ENCODE measurements at regions not wholly inside any gene's neighbourhood (a gene's known extent, or its start where the extent isn't known, plus 50 kb on each side); places are given as distances from the start of the nearest gene placed in this dataset.

DNA sequence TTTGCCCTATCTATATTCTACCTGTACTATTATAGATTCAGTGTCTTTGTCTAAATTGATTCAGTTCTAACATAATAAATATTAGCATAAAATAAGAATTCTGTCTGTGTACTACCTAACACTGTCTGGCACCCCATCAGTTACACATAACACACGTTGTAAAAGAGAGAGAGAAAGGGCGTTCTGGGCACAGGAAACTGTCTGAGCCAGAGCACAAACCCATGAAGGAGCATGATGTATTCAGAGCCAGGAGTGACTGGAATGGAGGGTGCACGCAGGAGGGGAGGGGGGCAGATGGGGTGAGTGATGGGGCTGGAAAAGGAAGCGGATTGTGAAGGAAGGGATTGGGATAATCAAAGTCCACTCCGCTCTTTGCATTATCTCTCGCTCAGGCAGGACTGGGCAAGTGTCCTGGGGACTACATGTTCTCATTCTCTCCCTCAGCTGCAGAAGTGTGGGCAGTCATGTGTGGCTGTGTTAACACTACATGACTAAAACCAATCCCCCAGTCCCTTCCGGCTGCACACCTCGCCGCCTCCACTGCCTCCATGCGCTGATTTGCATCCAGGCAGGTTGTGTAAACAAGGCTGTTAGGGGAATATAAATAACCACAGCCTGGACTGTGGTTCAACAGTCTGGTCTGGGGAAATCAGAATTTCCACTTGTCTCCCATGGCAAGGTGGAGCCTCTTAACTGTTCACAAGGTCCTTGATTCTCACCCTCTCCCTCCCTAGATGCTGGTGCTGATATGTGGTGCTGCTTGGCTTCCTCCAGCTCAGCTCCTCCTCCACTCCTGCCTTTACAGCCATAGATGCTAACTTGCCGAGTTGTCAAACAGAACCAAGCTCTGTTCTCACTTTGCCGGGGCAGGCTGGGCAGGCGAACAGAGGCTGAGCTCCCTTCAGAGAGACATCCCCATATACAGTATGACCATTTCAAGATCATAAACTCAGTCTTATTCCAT, 367.5 kb upstream of the BRINP1 start:
- H3K14ac ChIP-seq (ENCODE audit: low read length) = no peak overlapping the region
- H4K91ac ChIP-seq (ENCODE audit: low read depth, low read length, poor library complexity) = no peak overlapping the region
- H3K23ac ChIP-seq (ENCODE audit: low read depth, low read length, poor library complexity) = no peak overlapping the region
- H3K9me3 ChIP-seq (replicated peaks in 1 of 2; ENCODE audit: control insufficient read depth in 2 of 2, insufficient read depth in 1 of 2, low read depth in 1 of 2, low read length in 2 of 2) = no peaks in the 10 kb centered on the region
- no peak for DNase-seq (ENCODE audit: low spot score)
- no peaks in the 10 kb centered on the region for H3K4me1 ChIP-seq (ENCODE audit: control insufficient read depth in 2 of 2, insufficient read depth in 1 of 2, low read depth in 1 of 2, low read length in 2 of 2)
- peak overlapping the region; percentile 4 for H2BK15ac ChIP-seq (ENCODE audit: low read length)
- H2AK5ac ChIP-seq (ENCODE audit: low read depth, low read length) = no peak overlapping the region
- no peak overlapping the region for H2BK5ac ChIP-seq (ENCODE audit: low read length)
- H3K27me3 ChIP-seq (ENCODE audit: control insufficient read depth in 3 of 3, insufficient read depth in 3 of 3, low read depth in 1 of 3, low read length in 3 of 3) = peaks cover 0 to 1% (median 0%) of the 10 kb centered on the region in 3 experiments
- H3K4me2 ChIP-seq (ENCODE audit: insufficient read depth, low read length, poor library complexity, severe bottlenecking) = no peak overlapping the region
- H3K4ac ChIP-seq (ENCODE audit: low read length) = no peak overlapping the region
- no peak overlapping the region for H2AFZ ChIP-seq (ENCODE audit: low read length)
- no peak overlapping the region for H3K4me3 ChIP-seq (ENCODE audit: low read length in 2 of 2)
- no peak overlapping the region for H3K18ac ChIP-seq (ENCODE audit: low read length)
- no peak overlapping the region for H4K8ac ChIP-seq (ENCODE audit: low read depth, low read length)
- no peak overlapping the region for H3K9ac ChIP-seq (ENCODE audit: low read depth, low read length, poor library complexity)
- no CpG with 5 or more reads among the region's 13 CpGs for WGBS, 2 donors (ENCODE audit: extremely low coverage in 2 of 2, insufficient read length in 2 of 2, insufficient replicate concordance in 1 of 2)
- no peaks in the 10 kb centered on the region for H3K36me3 ChIP-seq (replicated peaks in 1 of 2; ENCODE audit: control insufficient read depth in 2 of 2, insufficient read depth in 2 of 2, low read length in 2 of 2)
- no peaks in the 10 kb centered on the region for H3K79me1 ChIP-seq (ENCODE audit: low read depth, low read length)
- no peak overlapping the region for H3K27ac ChIP-seq (replicated peaks; ENCODE audit: low read length)
- no peak overlapping the region for H2BK120ac ChIP-seq (ENCODE audit: low read depth, low read length)
- H2BK12ac ChIP-seq (ENCODE audit: low read length) = no peak overlapping the region

DNA sequence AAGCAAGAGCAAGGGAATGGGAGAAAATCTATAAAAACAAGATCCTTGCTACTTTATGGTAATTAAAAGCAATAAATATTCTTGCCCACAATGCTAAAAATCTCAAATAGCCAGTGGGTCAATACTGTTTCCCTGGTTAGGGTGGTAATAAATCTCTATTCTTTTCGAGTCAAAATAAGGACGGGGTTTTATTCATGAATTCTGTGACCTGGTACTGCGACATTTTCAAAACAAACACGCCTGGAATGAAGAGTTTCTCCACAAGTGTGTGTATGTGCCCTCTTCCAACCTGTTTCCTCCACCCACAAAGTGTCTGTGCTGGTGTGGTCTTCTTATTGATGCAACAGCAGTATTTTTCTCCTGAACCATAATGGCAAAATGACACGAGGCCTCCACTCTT, 358.8 kb upstream of the BRINP1 start:
- Histone ChIP-seq H4K91ac (ENCODE audit: low read depth, low read length, poor library complexity) (no peak overlapping the region), H2BK5ac (ENCODE audit: low read length) (no peak overlapping the region), H3K18ac (ENCODE audit: low read length) (no peak overlapping the region), H2BK15ac (ENCODE audit: low read length) (no peak overlapping the region), H2AK5ac (ENCODE audit: low read depth, low read length) (no peak overlapping the region), H3K23ac (ENCODE audit: low read depth, low read length, poor library complexity) (no peak overlapping the region), H3K79me1 (ENCODE audit: low read depth, low read length) (no peaks in the 10 kb centered on the region), H3K36me3 (replicated peaks in 1 of 2; ENCODE audit: control insufficient read depth in 2 of 2, insufficient read depth in 2 of 2, low read length in 2 of 2) (no peaks in the 10 kb centered on the region), H3K14ac (ENCODE audit: low read length) (no peak overlapping the region), H3K9ac (ENCODE audit: low read depth, low read length, poor library complexity) (no peak overlapping the region), H4K8ac (ENCODE audit: low read depth, low read length) (no peak overlapping the region), H3K27ac (replicated peaks; ENCODE audit: low read length) (no peak overlapping the region), H3K4ac (ENCODE audit: low read length) (no peak overlapping the region), H3K4me2 (ENCODE audit: insufficient read depth, low read length, poor library complexity, severe bottlenecking) (no peak overlapping the region), H3K9me3 (replicated peaks in 1 of 2; ENCODE audit: control insufficient read depth in 2 of 2, insufficient read depth in 1 of 2, low read depth in 1 of 2, low read length in 2 of 2) (no peaks in the 10 kb centered on the region), H2BK120ac (ENCODE audit: low read depth, low read length) (no peak overlapping the region), H3K4me3 (ENCODE audit: low read length in 2 of 2) (no peak overlapping the region), H2AFZ (ENCODE audit: low read length) (no peak overlapping the region), H3K27me3 (ENCODE audit: control insufficient read depth in 3 of 3, insufficient read depth in 3 of 3, low read depth in 1 of 3, low read length in 3 of 3) (no peaks in the 10 kb centered on the region), H2BK12ac (ENCODE audit: low read length) (no peak overlapping the region), H3K4me1 (ENCODE audit: control insufficient read depth in 2 of 2, insufficient read depth in 1 of 2, low read depth in 1 of 2, low read length in 2 of 2) (no peaks in the 10 kb centered on the region)
- no peak for DNase-seq (ENCODE audit: low spot score)
- no CpG with 5 or more reads among the region's 5 CpGs for WGBS, 2 donors (ENCODE audit: extremely low coverage in 2 of 2, insufficient read length in 2 of 2, insufficient replicate concordance in 1 of 2)

DNA sequence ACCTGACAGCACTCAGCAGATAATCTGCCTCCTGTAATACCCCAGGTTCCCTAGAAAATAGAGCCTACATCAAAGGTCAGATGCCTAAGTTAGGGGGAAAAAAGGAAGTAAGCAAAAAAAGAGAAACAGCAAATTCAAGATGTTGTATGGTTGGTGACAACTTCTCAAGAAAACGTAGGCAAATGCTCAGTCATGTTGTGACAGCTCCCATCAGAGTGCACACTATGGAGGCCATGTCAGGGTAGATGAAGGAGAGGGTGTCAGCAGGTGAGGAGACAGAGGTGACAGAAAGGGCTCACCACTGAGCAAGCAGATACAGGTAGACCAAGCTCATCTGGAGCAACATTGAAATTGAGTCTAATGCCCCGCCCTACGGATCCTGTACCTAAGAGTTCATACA, 356.8 kb upstream of the BRINP1 start:
- H3K27ac ChIP-seq (replicated peaks; ENCODE audit: low read length) = no peak overlapping the region
- no peak overlapping the region for H3K4ac ChIP-seq (ENCODE audit: low read length)
- no peak overlapping the region for H3K9ac ChIP-seq (ENCODE audit: low read depth, low read length, poor library complexity)
- no peaks in the 10 kb centered on the region for H3K79me1 ChIP-seq (ENCODE audit: low read depth, low read length)
- no peak overlapping the region for H3K4me3 ChIP-seq (ENCODE audit: low read length in 2 of 2)
- no peaks in the 10 kb centered on the region for H3K4me1 ChIP-seq (ENCODE audit: control insufficient read depth in 2 of 2, insufficient read depth in 1 of 2, low read depth in 1 of 2, low read length in 2 of 2)
- H4K91ac ChIP-seq (ENCODE audit: low read depth, low read length, poor library complexity) = no peak overlapping the region
- no peak overlapping the region for H3K23ac ChIP-seq (ENCODE audit: low read depth, low read length, poor library complexity)
- no CpG with 5 or more reads among the region's 3 CpGs for WGBS, 2 donors (ENCODE audit: extremely low coverage in 2 of 2, insufficient read length in 2 of 2, insufficient replicate concordance in 1 of 2)
- H3K14ac ChIP-seq (ENCODE audit: low read length) = no peak overlapping the region
- H3K9me3 ChIP-seq (replicated peaks in 1 of 2; ENCODE audit: control insufficient read depth in 2 of 2, insufficient read depth in 1 of 2, low read depth in 1 of 2, low read length in 2 of 2) = no peaks in the 10 kb centered on the region
- H4K8ac ChIP-seq (ENCODE audit: low read depth, low read length) = no peak overlapping the region
- no peak overlapping the region for H2BK120ac ChIP-seq (ENCODE audit: low read depth, low read length)
- H2AFZ ChIP-seq (ENCODE audit: low read length) = no peak overlapping the region
- H2BK12ac ChIP-seq (ENCODE audit: low read length) = no peak overlapping the region
- no peak overlapping the region for H3K18ac ChIP-seq (ENCODE audit: low read length)
- H3K4me2 ChIP-seq (ENCODE audit: insufficient read depth, low read length, poor library complexity, severe bottlenecking) = no peak overlapping the region
- no peaks in the 10 kb centered on the region for H3K36me3 ChIP-seq (replicated peaks in 1 of 2; ENCODE audit: control insufficient read depth in 2 of 2, insufficient read depth in 2 of 2, low read length in 2 of 2)
- no peak overlapping the region for H2BK15ac ChIP-seq (ENCODE audit: low read length)
- H2BK5ac ChIP-seq (ENCODE audit: low read length) = no peak overlapping the region
- no peaks in the 10 kb centered on the region for H3K27me3 ChIP-seq (ENCODE audit: control insufficient read depth in 3 of 3, insufficient read depth in 3 of 3, low read depth in 1 of 3, low read length in 3 of 3)
- H2AK5ac ChIP-seq (ENCODE audit: low read depth, low read length) = no peak overlapping the region
- no peak for DNase-seq (ENCODE audit: low spot score)

DNA sequence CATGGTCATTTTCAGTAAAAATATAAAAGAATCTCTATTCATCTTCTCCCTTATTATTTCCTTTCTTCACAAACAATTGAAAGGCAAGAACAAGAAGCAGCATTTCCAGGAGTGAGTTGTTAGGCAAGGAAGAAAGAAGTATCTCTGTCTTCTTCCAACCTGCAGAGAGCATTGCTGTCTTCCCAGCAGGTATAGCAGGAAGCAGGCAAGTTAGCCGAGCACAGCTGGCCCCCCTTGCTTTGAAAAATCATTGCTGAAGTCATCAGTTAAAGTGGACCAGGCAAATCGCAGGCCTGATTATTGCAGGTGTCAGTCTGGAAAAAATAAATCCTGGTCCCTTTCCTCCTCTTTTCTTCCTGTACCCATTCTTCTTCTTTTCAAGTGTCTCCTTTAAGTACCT, 353.1 kb upstream of the BRINP1 start:
- no peak overlapping the region for H4K91ac ChIP-seq (ENCODE audit: low read depth, low read length, poor library complexity)
- H4K8ac ChIP-seq (ENCODE audit: low read depth, low read length) = no peak overlapping the region
- no peak overlapping the region for H2BK120ac ChIP-seq (ENCODE audit: low read depth, low read length)
- no peak overlapping the region for H3K27ac ChIP-seq (replicated peaks; ENCODE audit: low read length)
- H3K27me3 ChIP-seq (ENCODE audit: control insufficient read depth in 3 of 3, insufficient read depth in 3 of 3, low read depth in 1 of 3, low read length in 3 of 3) = no peaks in the 10 kb centered on the region
- no peak overlapping the region for H3K9ac ChIP-seq (ENCODE audit: low read depth, low read length, poor library complexity)
- no peak overlapping the region for H3K23ac ChIP-seq (ENCODE audit: low read depth, low read length, poor library complexity)
- H2AFZ ChIP-seq (ENCODE audit: low read length) = no peak overlapping the region
- H3K4me2 ChIP-seq (ENCODE audit: insufficient read depth, low read length, poor library complexity, severe bottlenecking) = no peak overlapping the region
- no peak overlapping the region for H3K18ac ChIP-seq (ENCODE audit: low read length)
- no peak overlapping the region for H3K4me3 ChIP-seq (ENCODE audit: low read length in 2 of 2)
- H3K36me3 ChIP-seq (replicated peaks in 1 of 2; ENCODE audit: control insufficient read depth in 2 of 2, insufficient read depth in 2 of 2, low read length in 2 of 2) = no peaks in the 10 kb centered on the region
- H3K14ac ChIP-seq (ENCODE audit: low read length) = no peak overlapping the region
- H3K4ac ChIP-seq (ENCODE audit: low read length) = no peak overlapping the region
- H3K4me1 ChIP-seq (ENCODE audit: control insufficient read depth in 2 of 2, insufficient read depth in 1 of 2, low read depth in 1 of 2, low read length in 2 of 2) = no peaks in the 10 kb centered on the region
- no peak overlapping the region for H2BK15ac ChIP-seq (ENCODE audit: low read length)
- no peak overlapping the region for H2BK12ac ChIP-seq (ENCODE audit: low read length)
- H2AK5ac ChIP-seq (ENCODE audit: low read depth, low read length) = no peak overlapping the region
- H2BK5ac ChIP-seq (ENCODE audit: low read length) = no peak overlapping the region
- no peak for DNase-seq (ENCODE audit: low spot score)
- H3K9me3 ChIP-seq (replicated peaks in 1 of 2; ENCODE audit: control insufficient read depth in 2 of 2, insufficient read depth in 1 of 2, low read depth in 1 of 2, low read length in 2 of 2) = no peaks in the 10 kb centered on the region
- no peaks in the 10 kb centered on the region for H3K79me1 ChIP-seq (ENCODE audit: low read depth, low read length)
- no CpG with 5 or more reads among the region's 2 CpGs for WGBS, 2 donors (ENCODE audit: extremely low coverage in 2 of 2, insufficient read length in 2 of 2, insufficient replicate concordance in 1 of 2)

All from neuronal stem cell (in vitro differentiated cells).